ENCODE measurements at regions not wholly inside any gene's neighbourhood (a gene's known extent, or its start where the extent isn't known, plus 50 kb on each side); places are given as distances from the start of the nearest gene placed in this dataset.
A peak's percentile ranks its signal among the peaks of the same experiment; 100 is the strongest.

DNA sequence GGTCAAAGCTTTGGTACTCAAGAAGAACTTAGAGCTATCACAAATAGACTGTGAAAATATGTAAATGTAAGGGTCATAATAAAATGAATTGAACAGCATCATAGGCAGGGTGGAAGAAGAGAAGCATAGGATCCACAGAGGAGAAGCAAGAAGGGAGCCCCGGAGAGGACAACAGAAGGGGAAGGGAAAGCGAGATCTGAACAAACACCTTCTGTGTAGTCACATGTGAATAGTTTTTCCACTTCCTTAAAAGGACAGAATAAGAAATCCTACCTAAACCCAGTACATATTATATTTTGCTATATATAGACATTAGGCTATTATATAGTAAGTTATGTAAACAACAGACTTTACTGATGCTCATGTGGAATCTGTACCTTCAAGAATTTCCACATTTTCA, 160.2 kb downstream of the DKK1 start:
- Histone ChIP-seq H3K27me3 (ENCODE audit: control insufficient read depth in 3 of 3, insufficient read depth in 3 of 3, low read length in 3 of 3) (no peaks in the 10 kb centered on the region), H3K27ac (ENCODE audit: low read depth in 1 of 3, low read length in 2 of 3) (no peak overlapping the region), H3K9me3 (ENCODE audit: control insufficient read depth in 2 of 2, insufficient read depth in 1 of 2, low read depth in 1 of 2, low read length in 1 of 2) (no peaks in the 10 kb centered on the region), H3K36me3 (ENCODE audit: control insufficient read depth in 3 of 3, insufficient read depth in 2 of 3, low read depth in 1 of 3, low read length in 3 of 3) (no peaks in the 10 kb centered on the region), H3K4me1 (ENCODE audit: control insufficient read depth in 3 of 3, insufficient read depth in 2 of 3, low read depth in 1 of 3, low read length in 2 of 3) (no peaks in the 10 kb centered on the region), H3K4me3 (ENCODE audit: low read depth in 1 of 3, low read length in 3 of 3) (no peak overlapping the region)
- FAIRE-seq: no peak
- DNase-seq: no peak
- 68 to 77% (median 68%) methylated on average over 2 of the region's 2 CpGs for WGBS, 3 donors

GRCh38 chr10:52477305-52477704, 163.2 kb downstream of the DKK1 start:
- no peaks in the 10 kb centered on the region for H3K27me3 ChIP-seq (ENCODE audit: control insufficient read depth in 3 of 3, insufficient read depth in 3 of 3, low read length in 3 of 3)
- H3K4me1 ChIP-seq (ENCODE audit: control insufficient read depth in 3 of 3, insufficient read depth in 2 of 3, low read depth in 1 of 3, low read length in 2 of 3): no peaks in the 10 kb centered on the region
- no peak overlapping the region for H3K4me3 ChIP-seq (ENCODE audit: low read depth in 1 of 3, low read length in 3 of 3)
- no peak for DNase-seq
- WGBS, 3 donors: 71 to 77% (median 77%) methylated on average over 4 of the region's 4 CpGs
- H3K36me3 ChIP-seq (ENCODE audit: control insufficient read depth in 3 of 3, insufficient read depth in 2 of 3, low read depth in 1 of 3, low read length in 3 of 3): no peaks in the 10 kb centered on the region
- no peaks in the 10 kb centered on the region for H3K9me3 ChIP-seq (ENCODE audit: control insufficient read depth in 2 of 2, insufficient read depth in 1 of 2, low read depth in 1 of 2, low read length in 1 of 2)
- FAIRE-seq: no peak
- no peak overlapping the region for H3K27ac ChIP-seq (ENCODE audit: low read depth in 1 of 3, low read length in 2 of 3)

DNA sequence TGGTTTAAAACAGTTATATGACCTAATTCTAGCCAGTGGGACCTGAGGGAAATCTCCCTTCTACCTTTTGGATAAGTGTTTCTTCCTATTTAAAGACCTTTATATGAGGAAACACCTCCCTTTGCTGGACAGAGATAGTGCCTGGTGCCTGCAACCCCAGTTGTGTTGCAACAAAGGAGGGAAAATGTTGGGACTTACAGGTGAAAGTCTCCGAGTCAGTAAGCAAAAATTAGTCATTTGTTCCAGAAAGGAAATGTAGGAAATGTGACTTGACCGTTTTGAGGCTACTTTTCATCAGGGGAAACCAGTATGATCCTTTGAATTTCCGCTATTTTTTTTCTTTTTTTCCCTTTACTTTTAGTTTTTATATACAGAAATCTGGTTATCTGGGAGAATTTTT, 165.5 kb downstream of the DKK1 start:
- H3K4me1 ChIP-seq (ENCODE audit: control insufficient read depth in 3 of 3, insufficient read depth in 2 of 3, low read depth in 1 of 3, low read length in 2 of 3): no peaks in the 10 kb centered on the region
- H3K36me3 ChIP-seq (ENCODE audit: control insufficient read depth in 3 of 3, insufficient read depth in 2 of 3, low read depth in 1 of 3, low read length in 3 of 3): no peaks in the 10 kb centered on the region
- no peak for FAIRE-seq
- no peaks in the 10 kb centered on the region for H3K9me3 ChIP-seq (ENCODE audit: control insufficient read depth in 2 of 2, insufficient read depth in 1 of 2, low read depth in 1 of 2, low read length in 1 of 2)
- no peak overlapping the region for H3K4me3 ChIP-seq (ENCODE audit: low read depth in 1 of 3, low read length in 3 of 3)
- H3K27me3 ChIP-seq (ENCODE audit: control insufficient read depth in 3 of 3, insufficient read depth in 3 of 3, low read length in 3 of 3): no peaks in the 10 kb centered on the region
- no peak for DNase-seq
- H3K27ac ChIP-seq (ENCODE audit: low read depth in 1 of 3, low read length in 2 of 3): no peak overlapping the region
- WGBS, 3 donors: 63 to 74% (median 64%) methylated on average over 3 of the region's 3 CpGs

DNA sequence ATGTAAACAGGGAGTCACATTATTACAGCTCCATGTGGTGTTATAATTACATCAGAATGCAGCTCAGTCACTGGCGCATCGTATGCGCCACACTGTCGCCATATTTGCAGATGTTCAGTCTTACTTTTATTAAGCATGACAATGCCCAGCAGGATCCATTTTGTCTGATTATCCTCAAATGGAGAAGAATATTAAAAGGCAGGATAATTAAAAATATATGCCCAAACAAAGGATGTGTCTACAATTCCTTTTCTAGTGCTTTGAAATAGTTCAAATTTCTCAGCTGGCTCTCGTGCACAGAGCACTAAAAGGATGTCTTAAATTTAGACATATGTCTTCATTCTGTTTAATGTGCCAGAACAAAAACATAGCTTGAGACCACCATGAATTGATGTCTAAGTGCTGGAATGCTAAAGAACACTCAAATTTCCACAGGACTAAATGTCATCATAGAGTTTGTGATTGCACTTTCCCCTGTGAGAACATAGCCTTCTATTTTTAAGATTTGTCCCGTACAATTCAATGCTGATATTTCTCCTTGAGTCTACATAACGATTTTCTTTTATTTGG, 168.0 kb downstream of the DKK1 start:
- H3K36me3 ChIP-seq (ENCODE audit: control insufficient read depth in 3 of 3, insufficient read depth in 2 of 3, low read depth in 1 of 3, low read length in 3 of 3): no peaks in the 10 kb centered on the region
- no peak for FAIRE-seq
- no peak overlapping the region for H3K27ac ChIP-seq (ENCODE audit: low read depth in 1 of 3, low read length in 2 of 3)
- DNase-seq: no peak
- H3K27me3 ChIP-seq (ENCODE audit: control insufficient read depth in 3 of 3, insufficient read depth in 3 of 3, low read length in 3 of 3): no peaks in the 10 kb centered on the region
- H3K4me1 ChIP-seq (ENCODE audit: control insufficient read depth in 3 of 3, insufficient read depth in 2 of 3, low read depth in 1 of 3, low read length in 2 of 3): no peaks in the 10 kb centered on the region
- H3K4me3 ChIP-seq (ENCODE audit: low read depth in 1 of 3, low read length in 3 of 3): no peak overlapping the region
- no peaks in the 10 kb centered on the region for H3K9me3 ChIP-seq (ENCODE audit: control insufficient read depth in 2 of 2, insufficient read depth in 1 of 2, low read depth in 1 of 2, low read length in 1 of 2)
- 86 to 95% (median 90%) methylated on average over 7 of the region's 7 CpGs for WGBS, 3 donors

DNA sequence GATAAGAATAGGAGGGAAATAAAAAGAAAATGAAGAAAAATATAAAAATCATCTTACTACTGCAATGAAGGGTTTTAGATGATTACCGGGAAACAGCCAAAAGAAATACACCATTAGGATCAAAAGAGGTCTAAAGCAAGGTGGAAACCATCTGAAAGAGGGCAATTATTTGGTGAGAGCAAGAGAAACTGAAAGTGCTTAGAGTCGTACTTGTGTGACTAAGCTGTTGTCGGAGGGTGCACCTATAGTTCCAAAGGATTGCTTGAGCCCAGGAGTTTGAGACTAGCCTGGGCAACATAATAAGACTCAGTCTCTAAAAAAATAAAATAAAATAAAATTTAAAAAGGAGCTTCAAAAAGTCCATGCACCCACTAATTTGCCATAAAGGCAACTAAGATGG, 169.5 kb downstream of the DKK1 start:
- WGBS, 3 donors: 41 to 71% (median 45%) methylated on average over 3 of the region's 3 CpGs
- Histone ChIP-seq H3K27ac (ENCODE audit: low read depth in 1 of 3, low read length in 2 of 3) (no peak overlapping the region), H3K4me3 (ENCODE audit: low read depth in 1 of 3, low read length in 3 of 3) (no peak overlapping the region), H3K4me1 (ENCODE audit: control insufficient read depth in 3 of 3, insufficient read depth in 2 of 3, low read depth in 1 of 3, low read length in 2 of 3) (no peaks in the 10 kb centered on the region), H3K27me3 (ENCODE audit: control insufficient read depth in 3 of 3, insufficient read depth in 3 of 3, low read length in 3 of 3) (no peaks in the 10 kb centered on the region), H3K36me3 (ENCODE audit: control insufficient read depth in 3 of 3, insufficient read depth in 2 of 3, low read depth in 1 of 3, low read length in 3 of 3) (no peaks in the 10 kb centered on the region), H3K9me3 (ENCODE audit: control insufficient read depth in 2 of 2, insufficient read depth in 1 of 2, low read depth in 1 of 2, low read length in 1 of 2) (no peaks in the 10 kb centered on the region)
- DNase-seq (peak in 1 of 2 donors; percentile 10), FAIRE-seq (no peak)

GRCh38 chr10:52484206-52485065, 170.4 kb downstream of the DKK1 start:
- no peaks in the 10 kb centered on the region for H3K27me3 ChIP-seq (ENCODE audit: control insufficient read depth in 3 of 3, insufficient read depth in 3 of 3, low read length in 3 of 3)
- DNase-seq (no peak), FAIRE-seq (no peak)
- no peaks in the 10 kb centered on the region for H3K9me3 ChIP-seq (ENCODE audit: control insufficient read depth in 2 of 2, insufficient read depth in 1 of 2, low read depth in 1 of 2, low read length in 1 of 2)
- no peaks in the 10 kb centered on the region for H3K36me3 ChIP-seq (ENCODE audit: control insufficient read depth in 3 of 3, insufficient read depth in 2 of 3, low read depth in 1 of 3, low read length in 3 of 3)
- 71 to 84% (median 77%) methylated on average over 3 of the region's 3 CpGs for WGBS, 3 donors
- no peak overlapping the region for H3K4me3 ChIP-seq (ENCODE audit: low read depth in 1 of 3, low read length in 3 of 3)
- no peak overlapping the region for H3K27ac ChIP-seq (ENCODE audit: low read depth in 1 of 3, low read length in 2 of 3)
- no peaks in the 10 kb centered on the region for H3K4me1 ChIP-seq (ENCODE audit: control insufficient read depth in 3 of 3, insufficient read depth in 2 of 3, low read depth in 1 of 3, low read length in 2 of 3)

- H3K27ac ChIP-seq (ENCODE audit: low read depth in 1 of 3, low read length in 2 of 3): no peak overlapping the region
- no peak for DNase-seq
- WGBS, 3 donors: 75 to 87% (median 84%) methylated on average over 1 of the region's 1 CpG
- no peaks in the 10 kb centered on the region for H3K9me3 ChIP-seq (ENCODE audit: control insufficient read depth in 2 of 2, insufficient read depth in 1 of 2, low read depth in 1 of 2, low read length in 1 of 2)
- H3K36me3 ChIP-seq (ENCODE audit: control insufficient read depth in 3 of 3, insufficient read depth in 2 of 3, low read depth in 1 of 3, low read length in 3 of 3): no peaks in the 10 kb centered on the region
- no peak overlapping the region for H3K4me3 ChIP-seq (ENCODE audit: low read depth in 1 of 3, low read length in 3 of 3)
- no peak for FAIRE-seq
- no peaks in the 10 kb centered on the region for H3K27me3 ChIP-seq (ENCODE audit: control insufficient read depth in 3 of 3, insufficient read depth in 3 of 3, low read length in 3 of 3)
- H3K4me1 ChIP-seq (ENCODE audit: control insufficient read depth in 3 of 3, insufficient read depth in 2 of 3, low read depth in 1 of 3, low read length in 2 of 3): no peaks in the 10 kb centered on the region
Measured at GRCh38 chr10:52485462-52485861, 171.4 kb downstream of the DKK1 start.

- Histone ChIP-seq H3K27me3 (ENCODE audit: control insufficient read depth in 3 of 3, insufficient read depth in 3 of 3, low read length in 3 of 3) (no peaks in the 10 kb centered on the region), H3K4me3 (ENCODE audit: low read depth in 1 of 3, low read length in 3 of 3) (no peak overlapping the region), H3K36me3 (ENCODE audit: control insufficient read depth in 3 of 3, insufficient read depth in 2 of 3, low read depth in 1 of 3, low read length in 3 of 3) (no peaks in the 10 kb centered on the region), H3K4me1 (ENCODE audit: control insufficient read depth in 3 of 3, insufficient read depth in 2 of 3, low read depth in 1 of 3, low read length in 2 of 3) (no peaks in the 10 kb centered on the region), H3K27ac (ENCODE audit: low read depth in 1 of 3, low read length in 2 of 3) (no peak overlapping the region), H3K9me3 (ENCODE audit: control insufficient read depth in 2 of 2, insufficient read depth in 1 of 2, low read depth in 1 of 2, low read length in 1 of 2) (no peaks in the 10 kb centered on the region)
- WGBS, 3 donors: 92 to 100% (median 95%) methylated on average over 1 of the region's 1 CpG
- DNase-seq (no peak), FAIRE-seq (no peak)
Measured at GRCh38 chr10:52486840-52487611, 172.9 kb downstream of the DKK1 start.
